ENCODE measurements at regions not wholly inside any gene's neighbourhood (a gene's known extent, or its start where the extent isn't known, plus 50 kb on each side); places are given as distances from the start of the nearest gene placed in this dataset.

GRCh38 chr5:28084069-28084468 lies 1045.7 kb upstream of the CDH9 start:
- TF ChIP-seq, protein P1, sequence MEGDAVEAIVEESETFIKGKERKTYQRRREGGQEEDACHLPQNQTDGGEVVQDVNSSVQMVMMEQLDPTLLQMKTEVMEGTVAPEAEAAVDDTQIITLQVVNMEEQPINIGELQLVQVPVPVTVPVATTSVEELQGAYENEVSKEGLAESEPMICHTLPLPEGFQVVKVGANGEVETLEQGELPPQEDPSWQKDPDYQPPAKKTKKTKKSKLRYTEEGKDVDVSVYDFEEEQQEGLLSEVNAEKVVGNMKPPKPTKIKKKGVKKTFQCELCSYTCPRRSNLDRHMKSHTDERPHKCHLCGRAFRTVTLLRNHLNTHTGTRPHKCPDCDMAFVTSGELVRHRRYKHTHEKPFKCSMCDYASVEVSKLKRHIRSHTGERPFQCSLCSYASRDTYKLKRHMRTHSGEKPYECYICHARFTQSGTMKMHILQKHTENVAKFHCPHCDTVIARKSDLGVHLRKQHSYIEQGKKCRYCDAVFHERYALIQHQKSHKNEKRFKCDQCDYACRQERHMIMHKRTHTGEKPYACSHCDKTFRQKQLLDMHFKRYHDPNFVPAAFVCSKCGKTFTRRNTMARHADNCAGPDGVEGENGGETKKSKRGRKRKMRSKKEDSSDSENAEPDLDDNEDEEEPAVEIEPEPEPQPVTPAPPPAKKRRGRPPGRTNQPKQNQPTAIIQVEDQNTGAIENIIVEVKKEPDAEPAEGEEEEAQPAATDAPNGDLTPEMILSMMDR (IDR thresholded peaks at IDR 0.05; ENCODE audit: insufficient read depth, low read length): no peak
- no peak for TF ChIP-seq POLR2AphosphoS5 (IDR thresholded peaks at IDR 0.05; ENCODE audit: low read depth)
- TF ChIP-seq GABPA (IDR thresholded peaks at IDR 0.05; ENCODE audit: low read depth): no peak
- TF ChIP-seq SPI1 (IDR thresholded peaks at IDR 0.05; ENCODE audit: borderline replicate concordance, low read depth): no peak
- TF ChIP-seq, protein P2, sequence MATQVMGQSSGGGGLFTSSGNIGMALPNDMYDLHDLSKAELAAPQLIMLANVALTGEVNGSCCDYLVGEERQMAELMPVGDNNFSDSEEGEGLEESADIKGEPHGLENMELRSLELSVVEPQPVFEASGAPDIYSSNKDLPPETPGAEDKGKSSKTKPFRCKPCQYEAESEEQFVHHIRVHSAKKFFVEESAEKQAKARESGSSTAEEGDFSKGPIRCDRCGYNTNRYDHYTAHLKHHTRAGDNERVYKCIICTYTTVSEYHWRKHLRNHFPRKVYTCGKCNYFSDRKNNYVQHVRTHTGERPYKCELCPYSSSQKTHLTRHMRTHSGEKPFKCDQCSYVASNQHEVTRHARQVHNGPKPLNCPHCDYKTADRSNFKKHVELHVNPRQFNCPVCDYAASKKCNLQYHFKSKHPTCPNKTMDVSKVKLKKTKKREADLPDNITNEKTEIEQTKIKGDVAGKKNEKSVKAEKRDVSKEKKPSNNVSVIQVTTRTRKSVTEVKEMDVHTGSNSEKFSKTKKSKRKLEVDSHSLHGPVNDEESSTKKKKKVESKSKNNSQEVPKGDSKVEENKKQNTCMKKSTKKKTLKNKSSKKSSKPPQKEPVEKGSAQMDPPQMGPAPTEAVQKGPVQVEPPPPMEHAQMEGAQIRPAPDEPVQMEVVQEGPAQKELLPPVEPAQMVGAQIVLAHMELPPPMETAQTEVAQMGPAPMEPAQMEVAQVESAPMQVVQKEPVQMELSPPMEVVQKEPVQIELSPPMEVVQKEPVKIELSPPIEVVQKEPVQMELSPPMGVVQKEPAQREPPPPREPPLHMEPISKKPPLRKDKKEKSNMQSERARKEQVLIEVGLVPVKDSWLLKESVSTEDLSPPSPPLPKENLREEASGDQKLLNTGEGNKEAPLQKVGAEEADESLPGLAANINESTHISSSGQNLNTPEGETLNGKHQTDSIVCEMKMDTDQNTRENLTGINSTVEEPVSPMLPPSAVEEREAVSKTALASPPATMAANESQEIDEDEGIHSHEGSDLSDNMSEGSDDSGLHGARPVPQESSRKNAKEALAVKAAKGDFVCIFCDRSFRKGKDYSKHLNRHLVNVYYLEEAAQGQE (IDR thresholded peaks at IDR 0.05; ENCODE audit: insufficient replicate concordance, low read depth): no peak

Measured in HL-60 (cell line).